Mammary epithelial cell (primary cell): ENCODE measurements at regions not wholly inside any gene's neighbourhood (a gene's known extent, or its start where the extent isn't known, plus 50 kb on each side); places are given as distances from the start of the nearest gene placed in this dataset.

Source experiments
- EZH2 ChIP-seq: IDR thresholded peaks from 2 replicates; pipeline ENCODE4 v1.6.1; 2012; ENCODE audit warnings: low read length, inconsistent platforms, borderline replicate concordance
- TF ChIP-seq, protein P1 (sequence below), 2 donors: IDR thresholded peaks in 1 of 2; conservative IDR thresholded peaks in 1 of 2; 2 replicates each; pipeline ENCODE4 v1.5.1; 2011 to 2012; ENCODE audit warnings: inconsistent platforms in 2 of 2, low read length in 2 of 2, mild to moderate bottlenecking in 2 of 2, control low read depth in 1 of 2, low read depth in 1 of 2; ENCODE audit not compliant: insufficient read depth in 1 of 2; ENCODE audit errors: extremely low read depth in 1 of 2

DNA sequence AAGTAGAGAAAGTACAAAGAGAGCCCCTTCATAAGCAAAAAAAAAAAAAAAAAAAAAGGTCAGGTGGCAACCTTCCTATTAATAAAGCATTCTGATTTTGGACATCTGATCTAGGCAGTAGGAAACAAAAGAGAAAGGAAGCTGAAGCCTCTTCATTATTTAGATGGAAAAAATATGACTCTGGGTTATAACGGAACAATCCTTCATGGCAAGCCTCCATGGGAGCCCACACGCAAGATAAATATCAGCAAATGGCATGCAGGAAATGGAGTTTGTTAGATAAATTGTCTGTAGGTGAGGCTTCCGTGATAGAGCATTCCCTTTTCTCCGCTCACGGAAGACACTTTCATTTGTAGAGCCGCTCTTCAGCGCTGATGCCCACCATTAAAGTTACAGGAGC, 381.0 kb downstream of the TTLL7 start:
- TF ChIP-seq, protein P1, sequence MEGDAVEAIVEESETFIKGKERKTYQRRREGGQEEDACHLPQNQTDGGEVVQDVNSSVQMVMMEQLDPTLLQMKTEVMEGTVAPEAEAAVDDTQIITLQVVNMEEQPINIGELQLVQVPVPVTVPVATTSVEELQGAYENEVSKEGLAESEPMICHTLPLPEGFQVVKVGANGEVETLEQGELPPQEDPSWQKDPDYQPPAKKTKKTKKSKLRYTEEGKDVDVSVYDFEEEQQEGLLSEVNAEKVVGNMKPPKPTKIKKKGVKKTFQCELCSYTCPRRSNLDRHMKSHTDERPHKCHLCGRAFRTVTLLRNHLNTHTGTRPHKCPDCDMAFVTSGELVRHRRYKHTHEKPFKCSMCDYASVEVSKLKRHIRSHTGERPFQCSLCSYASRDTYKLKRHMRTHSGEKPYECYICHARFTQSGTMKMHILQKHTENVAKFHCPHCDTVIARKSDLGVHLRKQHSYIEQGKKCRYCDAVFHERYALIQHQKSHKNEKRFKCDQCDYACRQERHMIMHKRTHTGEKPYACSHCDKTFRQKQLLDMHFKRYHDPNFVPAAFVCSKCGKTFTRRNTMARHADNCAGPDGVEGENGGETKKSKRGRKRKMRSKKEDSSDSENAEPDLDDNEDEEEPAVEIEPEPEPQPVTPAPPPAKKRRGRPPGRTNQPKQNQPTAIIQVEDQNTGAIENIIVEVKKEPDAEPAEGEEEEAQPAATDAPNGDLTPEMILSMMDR (conservative IDR thresholded peaks at IDR 0.05 in 1 of 2, IDR thresholded peaks at IDR 0.05 in 1 of 2; ENCODE audit: extremely low read depth in 1 of 2, insufficient read depth in 1 of 2, low read depth in 1 of 2, low read length in 2 of 2) = no peak
- TF ChIP-seq EZH2 = no peak
